ENCODE measurements at regions not wholly inside any gene's neighbourhood (a gene's known extent, or its start where the extent isn't known, plus 50 kb on each side); places are given as distances from the start of the nearest gene placed in this dataset.

- DNase-seq (ENCODE audit: low read depth) = no peak
Measured at GRCh38 chr18:66742832-66743231, 138.9 kb upstream of the CDH19 start.

- no peak for DNase-seq (ENCODE audit: low read depth)
Measured at GRCh38 chr18:66735933-66736332, 132.0 kb upstream of the CDH19 start.

- DNase-seq (ENCODE audit: low read depth) = no peak
Measured at GRCh38 chr18:66734451-66734850, 130.6 kb upstream of the CDH19 start.

GRCh38 chr18:66731890-66732289 is 128.0 kb upstream of the CDH19 start:
- DNase-seq (ENCODE audit: low read depth) = no peak

GRCh38 chr18:66729442-66730239 is 125.8 kb upstream of the CDH19 start:
- DNase-seq (ENCODE audit: low read depth) = no peak

GRCh38 chr18:66728951-66729350 is 125.1 kb upstream of the CDH19 start:
- DNase-seq (ENCODE audit: low read depth) = no peak

- DNase-seq (ENCODE audit: low read depth) = no peak
Measured at GRCh38 chr18:66727991-66728390, 124.1 kb upstream of the CDH19 start.

GRCh38 chr18:66724664-66725356 is 120.9 kb upstream of the CDH19 start:
- DNase-seq (ENCODE audit: low read depth) = no peak

GRCh38 chr18:66722671-66723070 is 118.8 kb upstream of the CDH19 start:
- no peak for DNase-seq (ENCODE audit: low read depth)

- DNase-seq (ENCODE audit: low read depth) = no peak
Measured at GRCh38 chr18:66708646-66709045, 104.8 kb upstream of the CDH19 start.

- no peak for DNase-seq (ENCODE audit: low read depth)
Measured at GRCh38 chr18:66707473-66707872, 103.6 kb upstream of the CDH19 start.

- DNase-seq (ENCODE audit: low read depth) = no peak
Measured at GRCh38 chr18:66695281-66695680, 91.4 kb upstream of the CDH19 start.

GRCh38 chr18:66694852-66695251 is 91.0 kb upstream of the CDH19 start:
- DNase-seq (ENCODE audit: low read depth) = no peak

GRCh38 chr18:66687635-66688034 is 83.7 kb upstream of the CDH19 start:
- DNase-seq (ENCODE audit: low read depth) = no peak

- no peak for DNase-seq (ENCODE audit: low read depth)
Measured at GRCh38 chr18:66682855-66683322, 79.0 kb upstream of the CDH19 start.

GRCh38 chr18:66676699-66677098 is 72.8 kb upstream of the CDH19 start:
- no peak for DNase-seq (ENCODE audit: low read depth)

GRCh38 chr18:66674286-66674685 is 70.4 kb upstream of the CDH19 start:
- no peak for DNase-seq (ENCODE audit: low read depth)

- no peak for DNase-seq (ENCODE audit: low read depth)
Measured at GRCh38 chr18:66668706-66669105, 64.8 kb upstream of the CDH19 start.

- no peak for DNase-seq (ENCODE audit: low read depth)
Measured at GRCh38 chr18:66662632-66663031, 58.7 kb upstream of the CDH19 start.

- no peak for DNase-seq (ENCODE audit: low read depth)
Measured at GRCh38 chr18:66655407-66655806, 51.5 kb upstream of the CDH19 start.
